ENCODE measurements at regions not wholly inside any gene's neighbourhood (a gene's known extent, or its start where the extent isn't known, plus 50 kb on each side); places are given as distances from the start of the nearest gene placed in this dataset.

DNA sequence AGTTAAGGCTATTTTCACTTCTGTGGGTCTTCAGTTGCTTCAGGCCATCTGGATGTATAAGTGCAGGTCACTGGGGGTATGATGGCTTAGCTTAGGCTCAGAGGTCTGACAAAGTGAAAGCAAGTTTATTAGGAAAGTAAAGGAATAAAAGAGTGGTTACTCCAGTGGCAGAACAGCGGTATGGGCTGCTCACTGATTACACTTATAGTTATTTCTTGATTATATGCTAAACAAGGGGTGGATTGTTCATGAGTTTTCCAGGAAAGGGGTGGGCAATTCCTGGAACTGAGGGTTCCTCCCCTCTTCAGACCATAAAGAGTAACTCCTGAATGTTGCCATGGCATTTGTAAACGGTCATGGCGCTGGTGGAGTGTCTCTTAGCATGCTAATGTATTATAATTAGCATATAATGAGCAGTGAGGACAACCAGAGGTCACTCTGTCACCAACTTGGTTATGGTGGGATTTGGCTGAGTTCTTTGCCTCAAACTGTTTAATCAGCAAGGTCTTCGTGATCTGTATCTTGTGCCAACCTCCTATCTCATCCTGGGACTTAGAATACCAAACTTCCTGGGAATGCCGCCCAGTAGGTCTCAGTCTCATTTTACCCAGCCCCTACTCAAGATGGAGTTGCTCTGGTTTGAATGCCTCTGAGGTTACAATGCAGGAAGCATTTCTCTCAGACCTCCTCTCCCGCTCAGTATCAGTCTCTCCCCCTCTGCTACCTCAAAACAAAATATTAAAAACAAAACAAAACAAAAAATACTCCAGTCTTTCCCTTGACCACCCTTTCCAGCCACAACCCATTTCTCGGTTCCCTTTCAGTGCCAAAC is 71.3 kb upstream of the SLC22A11 start:
- TF ChIP-seq, protein P1, sequence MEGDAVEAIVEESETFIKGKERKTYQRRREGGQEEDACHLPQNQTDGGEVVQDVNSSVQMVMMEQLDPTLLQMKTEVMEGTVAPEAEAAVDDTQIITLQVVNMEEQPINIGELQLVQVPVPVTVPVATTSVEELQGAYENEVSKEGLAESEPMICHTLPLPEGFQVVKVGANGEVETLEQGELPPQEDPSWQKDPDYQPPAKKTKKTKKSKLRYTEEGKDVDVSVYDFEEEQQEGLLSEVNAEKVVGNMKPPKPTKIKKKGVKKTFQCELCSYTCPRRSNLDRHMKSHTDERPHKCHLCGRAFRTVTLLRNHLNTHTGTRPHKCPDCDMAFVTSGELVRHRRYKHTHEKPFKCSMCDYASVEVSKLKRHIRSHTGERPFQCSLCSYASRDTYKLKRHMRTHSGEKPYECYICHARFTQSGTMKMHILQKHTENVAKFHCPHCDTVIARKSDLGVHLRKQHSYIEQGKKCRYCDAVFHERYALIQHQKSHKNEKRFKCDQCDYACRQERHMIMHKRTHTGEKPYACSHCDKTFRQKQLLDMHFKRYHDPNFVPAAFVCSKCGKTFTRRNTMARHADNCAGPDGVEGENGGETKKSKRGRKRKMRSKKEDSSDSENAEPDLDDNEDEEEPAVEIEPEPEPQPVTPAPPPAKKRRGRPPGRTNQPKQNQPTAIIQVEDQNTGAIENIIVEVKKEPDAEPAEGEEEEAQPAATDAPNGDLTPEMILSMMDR (conservative IDR thresholded peaks at IDR 0.05; ENCODE audit: control insufficient read depth, insufficient read depth, low read depth, low read length), result no peak
- no peak overlapping the region for H3K4me3 ChIP-seq (ENCODE audit: control insufficient read depth, low read depth, low read length)
- no peak for DNase-seq (ENCODE audit: low read depth)

- no peak for DNase-seq (ENCODE audit: low read depth)
- no peak overlapping the region for H3K4me3 ChIP-seq (ENCODE audit: control insufficient read depth, low read depth, low read length)
- TF ChIP-seq, protein P1 (conservative IDR thresholded peaks at IDR 0.05; ENCODE audit: control insufficient read depth, insufficient read depth, low read depth, low read length), result no peak
Measured at GRCh38 chr11:64485074-64485473, 70.7 kb upstream of the SLC22A11 start.

GRCh38 chr11:64489831-64490441 is 65.8 kb upstream of the SLC22A11 start:
- DNase-seq (ENCODE audit: low read depth), result peak; percentile 44
- TF ChIP-seq, protein P1 (conservative IDR thresholded peaks at IDR 0.05; ENCODE audit: control insufficient read depth, insufficient read depth, low read depth, low read length), result peak; percentile 62
- no peak overlapping the region for H3K4me3 ChIP-seq (ENCODE audit: control insufficient read depth, low read depth, low read length)

DNA sequence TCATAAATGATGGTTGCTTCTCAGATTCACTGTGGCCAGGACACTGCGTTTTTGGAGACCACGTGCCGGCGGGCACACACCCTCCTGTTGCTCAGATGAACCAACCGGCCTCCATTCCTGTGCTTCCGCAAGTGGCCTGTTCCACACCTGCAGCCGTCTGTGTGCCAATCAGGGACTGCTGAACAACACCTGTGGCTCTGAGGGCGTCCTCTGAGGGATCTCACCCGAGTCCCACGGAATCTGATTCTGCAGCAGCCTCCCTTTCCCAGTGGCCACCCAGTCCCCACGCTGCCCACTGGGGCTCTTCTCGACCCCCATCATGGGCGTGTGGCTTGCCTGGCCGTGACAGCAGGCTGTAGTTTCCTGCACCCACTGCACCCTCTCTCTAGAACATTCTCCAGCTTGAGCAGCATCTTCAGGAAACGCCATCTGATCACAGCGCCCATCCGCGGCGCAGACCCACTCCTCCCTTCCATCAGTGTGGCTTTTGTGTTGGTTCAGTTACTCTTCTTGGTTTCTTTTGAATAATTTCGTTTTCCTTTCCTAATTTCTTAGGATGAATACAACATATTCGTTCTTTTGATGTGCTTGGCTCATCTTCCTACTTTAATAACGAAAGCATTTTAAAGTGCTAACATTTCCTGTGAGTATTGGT is 65.1 kb upstream of the SLC22A11 start:
- TF ChIP-seq, protein P1 (conservative IDR thresholded peaks at IDR 0.05; ENCODE audit: control insufficient read depth, insufficient read depth, low read depth, low read length), result no peak
- DNase-seq (ENCODE audit: low read depth), result no peak

DNA sequence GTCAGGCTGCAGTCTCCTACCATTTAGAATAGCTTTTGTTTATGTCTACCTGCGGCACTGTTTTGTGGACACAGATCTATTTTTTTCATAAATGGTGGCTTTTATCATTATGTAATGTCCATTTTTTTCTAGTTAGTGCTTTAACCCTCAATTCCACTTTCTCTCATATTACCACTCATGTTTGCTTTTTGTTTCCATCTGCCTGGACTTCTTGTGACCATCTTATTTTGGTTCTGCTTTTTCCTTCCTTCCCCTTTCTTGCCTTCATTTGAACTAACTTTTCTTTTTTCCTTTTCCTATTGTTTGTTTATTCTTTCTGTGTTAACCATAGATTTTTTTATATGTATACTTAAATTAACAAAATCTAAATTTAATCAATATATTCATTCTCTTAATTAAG is 63.2 kb upstream of the SLC22A11 start:
- TF ChIP-seq, protein P1 (conservative IDR thresholded peaks at IDR 0.05; ENCODE audit: control insufficient read depth, insufficient read depth, low read depth, low read length), result no peak
- no peak overlapping the region for H3K4me3 ChIP-seq (ENCODE audit: control insufficient read depth, low read depth, low read length)
- no peak for DNase-seq (ENCODE audit: low read depth)

More for the DNA sequence above, 65.1 kb upstream of the SLC22A11 start:
- no peak overlapping the region for H3K4me3 ChIP-seq (ENCODE audit: control insufficient read depth, low read depth, low read length)

GRCh38 chr11:64498136-64498535 is 57.6 kb upstream of the SLC22A11 start:
- DNase-seq (ENCODE audit: low read depth), result no peak
- TF ChIP-seq, protein P1 (conservative IDR thresholded peaks at IDR 0.05; ENCODE audit: control insufficient read depth, insufficient read depth, low read depth, low read length), result no peak
- no peak overlapping the region for H3K4me3 ChIP-seq (ENCODE audit: control insufficient read depth, low read depth, low read length)

Data from fibroblast of mammary gland (primary cell).